Liver (tissue), 8 donors: ENCODE measurements at regions not wholly inside any gene's neighbourhood (a gene's known extent, or its start where the extent isn't known, plus 50 kb on each side); places are given as distances from the start of the nearest gene placed in this dataset.

ENCODE experiments used
- DNase-seq: peaks from one replicate; pipeline ENCODE4 v3.0.0-alpha.2; 2017; ENCODE audit warnings: low spot score
- H3K27ac ChIP-seq, 2 donors: one replicate each; pipeline ENCODE4 v1.7.0; 2013; ENCODE audit warnings: inconsistent platforms in 2 of 2, low read length in 2 of 2, control low read depth in 1 of 2, low read depth in 1 of 2, mild to moderate bottlenecking in 1 of 2
- H3K27me3 ChIP-seq, 4 donors: one replicate each; pipeline versions ENCODE4 v1.6.1 to v1.7.0; 2013; ENCODE audit warnings: low read length in 3 of 4, inconsistent platforms in 1 of 4, mild to moderate bottlenecking in 1 of 4, moderate library complexity in 1 of 4; ENCODE audit not compliant: control insufficient read depth in 4 of 4, insufficient read depth in 4 of 4
- H3K36me3 ChIP-seq, 4 donors: one replicate each; pipeline versions ENCODE4 v1.6.1 to v1.7.0; 2013; ENCODE audit warnings: low read length in 3 of 4, mild to moderate bottlenecking in 3 of 4, low read depth in 1 of 4, moderate library complexity in 1 of 4; ENCODE audit not compliant: control insufficient read depth in 4 of 4, insufficient read depth in 3 of 4
- H3K4me1 ChIP-seq, 4 donors: one replicate each; pipeline versions ENCODE4 v1.6.1 to v1.7.0; 2013; ENCODE audit warnings: low read length in 3 of 4, mild to moderate bottlenecking in 3 of 4, moderate library complexity in 1 of 4; ENCODE audit not compliant: control insufficient read depth in 4 of 4, insufficient read depth in 4 of 4
- H3K4me3 ChIP-seq, 3 donors: one replicate each; pipeline versions ENCODE4 v1.6.1 to v1.7.0; 2013; ENCODE audit warnings: low read length in 3 of 3, control low read depth in 1 of 3, low read depth in 1 of 3, mild to moderate bottlenecking in 1 of 3
- H3K9ac ChIP-seq, 2 donors: one replicate each; pipeline ENCODE4 v1.7.0; 2013; ENCODE audit warnings: low read length in 2 of 2, mild to moderate bottlenecking in 2 of 2, moderate library complexity in 2 of 2, control low read depth in 1 of 2, low read depth in 1 of 2
- H3K9me3 ChIP-seq, 4 donors: one replicate each; pipeline versions ENCODE4 v1.6.1 to v1.7.0; 2013; ENCODE audit warnings: low read length in 3 of 4; ENCODE audit not compliant: control insufficient read depth in 4 of 4
- ATF3 ChIP-seq: IDR thresholded peaks from 2 replicates; pipeline ENCODE4 v1.6.1; 2016; ENCODE audit warnings: antibody characterized with exemption
- CTCF ChIP-seq: fragments of 150-350 bp; IDR thresholded peaks from 2 replicates; pipeline ENCODE4 v1.5.1; 2017; ENCODE audit warnings: improper control_type of control experiment, low read depth, low read length; ENCODE audit not compliant: missing input control
- EGR1 ChIP-seq, 2 donors: IDR thresholded peaks; 2 replicates each; pipeline ENCODE4 v1.6.1; 2016 to 2018; ENCODE audit warnings: antibody characterized with exemption in 2 of 2, low read depth in 2 of 2
- FOXA1 ChIP-seq: IDR thresholded peaks from 2 replicates; pipeline ENCODE4 v1.6.1; 2016; ENCODE audit warnings: antibody characterized with exemption
- FOXA2 ChIP-seq: IDR thresholded peaks from 2 replicates; pipeline ENCODE4 v1.6.1; 2016; ENCODE audit warnings: antibody characterized with exemption
- GABPA ChIP-seq, 2 donors: IDR thresholded peaks in 1 of 2; conservative IDR thresholded peaks in 1 of 2; 2 replicates each; pipeline ENCODE4 v1.6.1; 2016; ENCODE audit warnings: antibody characterized with exemption in 2 of 2, mild to moderate bottlenecking in 1 of 2, moderate library complexity in 1 of 2
- HNF4A ChIP-seq, 2 donors: conservative IDR thresholded peaks; 2 replicates each; pipeline ENCODE4 v1.6.1; 2016; ENCODE audit warnings: antibody characterized with exemption in 2 of 2, mild to moderate bottlenecking in 2 of 2
- HNF4G ChIP-seq: IDR thresholded peaks from 2 replicates; pipeline ENCODE4 v1.6.1; 2016; ENCODE audit warnings: antibody characterized with exemption
- JUND ChIP-seq, 2 donors: IDR thresholded peaks; 2 replicates each; pipeline ENCODE4 v1.6.1; 2016; ENCODE audit warnings: antibody characterized with exemption in 2 of 2
- MAX ChIP-seq: IDR thresholded peaks from 2 replicates; pipeline ENCODE4 v1.6.1; 2016; ENCODE audit warnings: antibody characterized with exemption
- RAD21 ChIP-seq, 2 donors: IDR thresholded peaks; 2 replicates each; pipeline ENCODE4 v1.6.1; 2016; ENCODE audit warnings: antibody characterized with exemption in 2 of 2, mild to moderate bottlenecking in 2 of 2
- REST ChIP-seq: IDR thresholded peaks from 2 replicates; pipeline ENCODE4 v1.6.1; 2016; ENCODE audit warnings: antibody characterized with exemption, mild to moderate bottlenecking
- RXRA ChIP-seq, 2 donors: IDR thresholded peaks; 2 replicates each; pipeline ENCODE4 v1.6.1; 2017 to 2018; ENCODE audit warnings: antibody characterized with exemption in 2 of 2, mild to moderate bottlenecking in 1 of 2
- YY1 ChIP-seq: IDR thresholded peaks from 2 replicates; pipeline ENCODE4 v1.6.1; 2016; ENCODE audit warnings: antibody characterized with exemption, mild to moderate bottlenecking
- ZBTB33 ChIP-seq: IDR thresholded peaks from 2 replicates; pipeline ENCODE4 v1.6.1; 2016; ENCODE audit warnings: antibody characterized with exemption
- WGBS: extraction: QIAGEN DNeasy Blood & Tissue Kit; methylation state at CpG from one replicate; pipeline ENCODE4 v1.1.7; 2013; 5-methylcytosine and 5-hydroxymethylcytosine counted together
- donor health status: healthy.
- donor health status: healthy.
- donor health status: healthy.
- donor health status: healthy.
- donor health status: healthy.

- peaks cover 3 to 18% (median 13%) of the 10 kb centered on the region in 4 donors for H3K4me1 ChIP-seq
- no peaks in the 10 kb centered on the region for H3K9me3 ChIP-seq
- no peak for DNase-seq
- 77% methylated on average over 2 of the region's 2 CpGs for WGBS
- no peak overlapping the region for H3K27ac ChIP-seq
- no peak for TF ChIP-seq RAD21 (IDR thresholded peaks at IDR 0.05)
- TF ChIP-seq JUND (IDR thresholded peaks at IDR 0.05): no peak
- TF ChIP-seq EGR1 (IDR thresholded peaks at IDR 0.05; ENCODE audit: low read depth in 2 of 2): no peak
- no peak for TF ChIP-seq CTCF
- no peak for TF ChIP-seq ATF3
- TF ChIP-seq MAX: no peak
- no peak for TF ChIP-seq ZBTB33
- TF ChIP-seq YY1: no peak
- no peak for TF ChIP-seq HNF4G
- TF ChIP-seq RXRA (IDR thresholded peaks at IDR 0.05): no peak
- no peak for TF ChIP-seq REST
- TF ChIP-seq HNF4A (conservative IDR thresholded peaks at IDR 0.05): no peak
- no peak for TF ChIP-seq FOXA1
- no peak for TF ChIP-seq GABPA (IDR thresholded peaks at IDR 0.05 in 1 of 2, conservative IDR thresholded peaks at IDR 0.05 in 1 of 2)
- no peak overlapping the region for H3K9ac ChIP-seq
- H3K4me3 ChIP-seq: no peak overlapping the region
- H3K36me3 ChIP-seq: no peaks in the 10 kb centered on the region
- H3K27me3 ChIP-seq: no peaks in the 10 kb centered on the region
Measured at GRCh38 chr5:35461530-35461929, 156.1 kb upstream of the SPEF2 start.

GRCh38 chr5:35458824-35459207, 158.8 kb upstream of the SPEF2 start:
- DNase-seq: no peak
- Histone ChIP-seq H3K4me3 (no peak overlapping the region), H3K9me3 (no peaks in the 10 kb centered on the region), H3K27ac (peak overlapping the region in 1 of 2 donors; percentile 62), H3K27me3 (no peaks in the 10 kb centered on the region), H3K9ac (no peak overlapping the region), H3K4me1 (peaks cover 4 to 18% (median 13%) of the 10 kb centered on the region in 4 donors), H3K36me3 (no peaks in the 10 kb centered on the region)
- TF ChIP-seq HNF4A (conservative IDR thresholded peaks at IDR 0.05) (peak in 1 of 2 donors; percentile 34), FOXA2 (no peak)
- WGBS: 11% methylated on average over 1 of the region's 1 CpG
